ENCODE measurements at regions not wholly inside any gene's neighbourhood (a gene's known extent, or its start where the extent isn't known, plus 50 kb on each side); places are given as distances from the start of the nearest gene placed in this dataset.

DNA sequence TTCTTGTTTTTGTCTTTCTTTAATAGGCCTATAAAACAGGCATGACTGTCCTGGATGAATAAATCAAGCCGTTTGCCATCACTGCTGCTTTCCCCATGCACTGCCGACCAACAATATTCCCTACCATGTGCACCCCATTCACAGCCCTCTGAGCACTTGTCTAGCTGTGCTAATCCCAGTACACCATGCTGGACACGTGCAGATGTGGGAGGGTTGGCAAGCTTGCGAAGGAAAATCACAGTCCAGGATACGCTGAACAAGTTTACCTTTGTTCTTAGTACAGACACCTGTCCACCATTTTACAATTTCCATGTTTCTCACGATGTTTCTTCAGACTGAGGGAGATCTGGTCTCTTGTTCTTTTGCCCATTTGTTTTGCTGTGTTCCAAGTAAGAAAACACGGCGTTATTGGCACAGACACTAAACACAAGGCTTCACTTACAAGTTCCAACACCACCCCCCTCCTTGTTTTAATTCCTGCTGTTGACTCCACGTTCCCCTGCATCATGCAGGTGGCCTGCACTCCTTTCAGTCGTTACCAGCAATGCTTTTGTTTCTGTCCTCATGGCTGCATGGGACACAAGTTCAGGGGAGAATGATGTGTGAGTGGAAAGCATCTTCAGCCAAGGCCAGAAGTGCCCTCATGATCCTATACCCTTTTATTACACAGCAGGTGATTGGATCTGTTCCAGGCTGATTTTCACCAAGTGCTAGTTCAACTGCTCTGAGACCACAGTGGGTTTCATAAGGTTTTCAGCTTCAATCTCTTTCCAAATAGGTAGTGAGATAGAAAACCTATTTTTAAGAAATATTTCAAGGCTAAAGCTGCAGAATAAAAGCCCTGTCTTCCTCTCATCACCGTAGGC, 608.9 kb downstream of the IRX1 start:
- no peak for DNase-seq

GRCh38 chr5:4205398-4205797, 609.8 kb downstream of the IRX1 start:
- no peak for DNase-seq

DNA sequence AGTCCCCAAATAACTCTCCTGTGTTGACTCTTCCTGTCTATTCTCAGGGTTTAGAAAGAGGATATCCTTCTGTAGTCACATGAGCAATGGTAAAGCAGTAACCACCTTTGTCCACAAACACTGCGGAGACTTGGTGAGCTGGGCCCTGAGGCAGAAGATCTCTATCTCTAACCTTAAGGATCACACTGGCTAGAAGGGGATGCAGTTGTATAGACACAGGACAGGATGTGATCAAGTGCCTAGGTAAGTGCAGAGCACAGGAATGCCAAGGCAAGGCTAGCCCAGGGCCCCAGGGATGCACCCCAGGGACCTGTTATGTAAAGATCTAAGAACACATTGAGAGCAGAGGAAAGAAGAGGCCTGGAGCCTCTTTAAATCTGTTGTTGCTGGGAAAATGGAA, 610.5 kb downstream of the IRX1 start:
- DNase-seq = no peak

- no peak for DNase-seq
Observed at GRCh38 chr5:4207486-4207885, 611.9 kb downstream of the IRX1 start.

- DNase-seq = no peak
Observed at GRCh38 chr5:4208537-4208936, 612.9 kb downstream of the IRX1 start.

- DNase-seq = no peak
Observed at GRCh38 chr5:4208996-4209395, 613.4 kb downstream of the IRX1 start.

DNA sequence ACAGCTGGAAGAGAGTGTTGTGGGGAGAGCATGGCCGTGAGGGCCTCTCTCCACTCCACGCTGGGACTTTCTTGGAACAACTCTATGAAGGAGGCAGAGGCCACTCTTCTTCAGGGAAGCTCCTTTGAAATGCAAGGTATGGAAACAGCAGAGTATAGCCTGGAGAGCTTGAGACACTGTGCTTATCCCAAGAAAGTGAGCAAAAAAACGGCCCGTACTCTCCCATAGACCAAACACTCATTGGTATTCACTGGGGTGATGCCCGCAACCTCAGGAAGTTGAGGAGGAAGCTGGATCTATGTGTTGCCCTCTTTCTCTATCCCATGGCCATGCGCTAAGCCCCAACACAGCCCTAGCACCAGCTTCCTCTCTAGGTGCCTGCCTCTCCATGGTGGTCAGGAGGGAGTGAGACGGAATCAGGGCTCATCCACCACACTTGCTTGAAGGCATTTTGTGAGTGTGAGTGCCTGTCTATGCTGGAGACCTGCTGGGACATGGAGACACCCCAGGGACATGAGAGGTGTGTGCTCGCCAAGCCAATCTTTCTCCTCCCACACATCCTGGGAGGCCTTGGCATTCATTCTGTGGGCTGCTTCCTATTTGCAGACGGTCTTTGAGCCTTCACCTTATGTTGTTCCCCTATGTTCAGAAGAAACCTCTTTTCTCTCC, 616.6 kb downstream of the IRX1 start:
- no peak for DNase-seq

DNA sequence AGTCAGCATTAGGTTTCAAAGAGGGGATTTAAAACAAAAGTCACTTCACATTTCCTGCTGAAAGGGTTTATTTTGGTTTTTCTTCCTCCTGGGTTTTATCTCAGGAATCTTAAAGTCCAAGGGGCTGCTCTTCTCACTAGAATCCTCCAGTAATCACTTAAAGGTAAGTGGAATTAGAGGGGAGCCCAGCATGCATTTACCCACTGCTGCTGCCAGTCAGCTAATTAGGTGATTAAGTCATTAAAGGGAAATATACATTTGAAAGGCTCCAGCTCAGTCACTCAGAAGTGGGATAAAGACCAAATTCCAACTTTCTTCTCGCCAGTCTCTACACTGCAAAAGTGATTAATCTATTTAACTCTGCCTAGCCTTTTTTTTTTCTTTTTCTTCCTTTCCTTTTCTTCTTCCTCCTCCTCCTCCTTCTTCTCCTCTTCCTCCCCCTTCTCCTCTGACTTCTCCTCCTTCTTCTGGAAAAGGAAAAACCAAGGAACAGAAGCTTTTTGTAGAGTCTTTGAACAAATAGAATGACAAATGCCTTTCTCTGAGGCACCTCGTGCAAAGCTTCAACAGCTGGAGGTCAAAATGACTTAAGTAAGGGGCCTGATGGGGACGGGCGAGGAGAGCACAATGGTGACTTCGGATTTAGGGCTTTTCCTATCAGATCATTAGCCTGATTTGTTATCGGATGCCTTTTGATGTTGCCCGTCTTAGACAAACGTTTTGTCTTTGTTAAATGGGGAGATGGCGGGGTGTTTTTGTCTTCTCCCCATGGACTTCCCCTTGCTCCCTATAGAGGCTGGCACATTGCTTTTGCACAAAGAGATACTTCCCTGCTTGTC, 617.6 kb downstream of the IRX1 start:
- no peak for DNase-seq

GRCh38 chr5:4215143-4215542, 619.5 kb downstream of the IRX1 start:
- no peak for DNase-seq

- DNase-seq = no peak
Observed at GRCh38 chr5:4216142-4216541, 620.5 kb downstream of the IRX1 start.

GRCh38 chr5:4220016-4220415, 624.4 kb downstream of the IRX1 start:
- DNase-seq = no peak

GRCh38 chr5:4221048-4221447, 625.4 kb downstream of the IRX1 start:
- no peak for DNase-seq

GRCh38 chr5:4222147-4222546, 626.5 kb downstream of the IRX1 start:
- no peak for DNase-seq

DNA sequence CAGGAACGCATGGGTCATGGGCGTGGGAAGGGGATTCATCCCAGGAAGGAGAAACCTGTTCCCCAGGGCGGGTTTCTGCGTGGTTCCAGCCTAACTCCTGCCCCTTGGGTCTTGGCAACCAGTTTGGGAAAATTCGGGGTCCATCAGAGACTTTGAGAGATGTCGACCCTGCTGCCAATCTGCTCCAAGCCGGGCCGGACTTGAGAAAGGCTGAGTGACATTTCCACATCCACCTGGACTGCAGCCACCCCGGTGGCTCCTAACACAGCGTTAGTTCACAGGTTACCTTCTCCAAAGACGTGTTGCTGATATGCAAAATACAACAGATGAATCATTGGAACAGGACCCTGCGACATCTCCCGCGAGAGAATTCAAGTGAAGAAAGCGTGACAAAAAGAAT, 627.2 kb downstream of the IRX1 start:
- no peak for DNase-seq

- no peak for DNase-seq
Observed at GRCh38 chr5:4225741-4226140, 630.1 kb downstream of the IRX1 start.

- DNase-seq = no peak
Observed at GRCh38 chr5:4226565-4226964, 630.9 kb downstream of the IRX1 start.

DNA sequence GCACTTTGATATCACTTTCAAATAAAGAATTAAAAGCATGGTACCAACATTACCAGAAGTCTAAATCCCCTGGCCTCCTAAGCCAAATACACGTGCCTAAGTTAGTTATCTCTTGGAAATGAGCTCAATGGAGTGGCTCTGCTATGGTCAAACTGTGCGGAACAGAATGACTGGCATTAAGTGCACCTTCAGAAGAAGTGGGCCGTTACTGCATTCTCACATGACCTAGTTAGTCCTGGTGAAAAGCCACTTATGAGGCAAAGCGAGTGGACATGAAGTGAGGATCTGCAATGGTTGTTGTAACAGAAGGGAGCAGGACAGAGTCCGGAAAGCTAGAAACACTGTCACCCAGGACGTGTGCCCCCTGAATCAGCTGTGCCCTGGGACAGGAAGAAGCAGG, 633.1 kb downstream of the IRX1 start:
- no peak for DNase-seq

- DNase-seq = peak; percentile 43
Observed at GRCh38 chr5:4229414-4230292, 634.0 kb downstream of the IRX1 start.

GRCh38 chr5:4230471-4230785, 634.8 kb downstream of the IRX1 start:
- no peak for DNase-seq

DNA sequence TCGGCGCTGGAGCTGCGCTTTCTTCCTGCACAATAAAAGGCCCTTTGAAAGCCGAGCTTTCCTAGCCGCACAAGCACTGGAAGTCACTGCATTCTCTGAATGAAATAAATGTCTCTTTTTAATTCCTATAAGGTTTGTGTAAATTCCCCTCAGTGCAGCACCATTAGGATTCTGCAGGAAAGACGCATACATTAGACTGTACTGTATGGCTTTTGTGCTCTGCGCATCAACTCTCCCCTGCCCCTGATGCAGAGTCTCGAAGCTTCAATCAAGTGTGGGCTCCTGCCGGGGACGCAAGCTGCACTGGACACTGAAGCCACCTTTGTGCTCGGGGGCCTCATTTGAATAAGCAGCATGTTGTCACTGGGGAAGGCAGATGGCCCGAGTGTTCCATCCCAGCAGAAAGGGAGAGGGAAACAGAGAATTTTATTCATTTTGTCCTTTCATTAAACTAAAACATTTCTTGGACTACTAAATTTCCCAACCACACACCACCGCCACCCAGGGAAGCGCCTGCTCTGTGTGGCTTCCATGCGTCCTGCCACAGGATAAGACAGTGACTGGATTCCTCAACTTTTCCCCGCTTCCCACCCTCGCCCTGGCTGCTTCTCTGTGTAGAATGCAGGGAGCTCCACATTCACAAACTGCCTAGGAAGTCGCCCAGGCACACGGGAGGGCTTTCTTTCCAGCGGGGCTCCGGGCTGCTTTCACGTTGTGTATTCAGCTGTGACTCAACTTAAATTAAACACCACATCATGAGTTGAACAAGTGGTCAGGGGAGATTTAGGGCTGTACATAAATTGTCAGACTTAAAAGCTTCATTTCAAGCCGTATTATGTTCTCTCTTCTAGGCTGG, 635.4 kb downstream of the IRX1 start:
- no peak for DNase-seq

- no peak for DNase-seq
Observed at GRCh38 chr5:4232084-4232483, 636.5 kb downstream of the IRX1 start.

DNA sequence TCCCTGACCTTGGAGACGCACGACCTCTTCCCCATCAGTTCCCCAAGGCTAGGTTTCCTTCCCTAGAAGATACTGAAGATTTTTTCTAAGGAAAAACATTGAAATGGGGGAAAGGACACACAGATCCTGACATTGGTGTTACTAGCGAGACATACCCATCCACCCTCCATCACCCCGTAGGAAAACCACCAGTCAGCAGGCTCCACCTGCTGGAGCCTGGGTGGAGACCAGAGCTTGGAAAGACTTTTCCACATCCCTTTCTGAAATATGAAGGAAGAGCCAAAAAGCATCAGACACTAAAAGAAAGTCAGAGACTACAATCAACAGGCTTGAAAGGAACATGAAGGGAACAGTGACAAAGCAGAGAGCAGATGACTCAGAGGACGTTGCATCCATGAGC, 638.0 kb downstream of the IRX1 start:
- no peak for DNase-seq
